HG03558 (cell line): ENCODE measurements at regions not wholly inside any gene's neighbourhood (a gene's known extent, or its start where the extent isn't known, plus 50 kb on each side); places are given as distances from the start of the nearest gene placed in this dataset.
"Not testable (repeated sequence)": the region's sequence is repeated elsewhere in the genome, so short reads cannot be mapped to it uniquely, and the experiment has no call there.

ENCODE experiments used
- ATAC-seq: cut with Tn5 transposase; IDR thresholded peaks from one replicate; pipeline ENCODE4 v1.9.1; 2021; ENCODE audit warnings: moderate number of reproducible peaks; ENCODE audit not compliant: unreplicated experiment; ENCODE audit errors: extremely low read depth

DNA sequence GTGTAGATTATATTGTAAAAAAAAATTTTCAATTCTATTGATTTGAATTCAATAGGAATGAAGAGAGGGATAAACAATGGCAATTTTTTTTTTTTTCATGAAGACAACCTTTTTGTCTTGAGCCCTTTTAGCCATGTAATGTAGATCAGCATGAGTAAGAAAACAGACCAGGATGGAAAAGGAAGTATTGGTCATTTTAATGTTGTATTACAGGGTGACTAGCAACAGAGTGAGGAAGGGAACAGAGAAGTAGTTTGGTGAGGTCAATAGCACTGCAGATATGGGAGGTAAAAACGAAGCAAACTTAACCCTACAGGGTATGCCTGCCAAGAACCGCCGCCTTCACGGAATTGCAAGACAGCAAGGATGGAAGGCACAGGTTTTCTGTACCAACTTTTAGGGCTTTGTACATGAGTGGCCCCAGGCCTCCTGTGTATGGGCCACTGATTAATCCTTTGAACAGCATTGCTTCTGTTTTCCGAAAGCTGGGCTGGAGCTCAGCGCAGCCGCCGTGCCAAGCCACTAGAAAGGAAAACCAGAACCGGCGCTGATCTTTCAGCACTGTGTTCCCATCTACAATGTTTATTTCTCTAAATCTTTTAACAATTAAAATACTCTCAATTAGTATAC is 383.7 kb downstream of the CENPW start:
- no peak for ATAC-seq

DNA sequence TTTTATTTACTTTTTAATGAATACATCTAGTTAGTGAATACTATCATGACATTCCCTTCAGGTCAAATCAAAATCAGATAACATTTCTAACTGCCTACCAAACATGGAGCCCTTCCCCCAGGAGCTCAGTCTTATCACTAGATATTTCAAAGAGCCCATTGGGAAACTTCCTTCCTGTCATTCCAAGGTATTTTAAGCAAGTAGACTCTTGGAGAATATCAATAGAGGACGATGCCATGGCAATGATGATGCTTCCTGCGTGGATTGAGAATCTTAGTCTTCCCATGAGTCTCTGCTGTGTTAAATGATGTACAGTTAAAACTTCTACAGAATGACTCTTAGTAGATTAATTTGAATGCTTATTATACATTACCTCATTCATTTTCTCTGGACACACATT is 384.9 kb downstream of the CENPW start:
- ATAC-seq: no peak

DNA sequence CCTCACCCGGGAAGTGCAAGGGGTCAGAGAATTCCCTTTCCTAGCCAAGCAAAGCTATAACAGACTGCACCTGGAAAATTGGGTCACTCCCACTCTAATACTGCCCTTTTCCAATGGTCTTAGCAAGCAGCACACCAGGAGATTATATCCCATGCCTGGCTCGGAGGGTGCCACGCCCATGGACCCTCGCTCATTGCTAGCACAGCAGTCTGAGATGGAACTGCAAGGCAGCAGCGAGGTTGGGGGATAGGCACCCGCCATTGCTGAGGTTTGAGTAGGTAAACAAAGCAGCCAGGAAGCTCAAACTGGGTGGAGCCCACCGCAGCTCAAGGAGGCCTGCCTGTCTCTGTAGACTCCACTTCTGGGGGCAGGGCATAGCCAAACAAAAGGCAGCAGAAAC is 386.5 kb downstream of the CENPW start:
- not testable (repeated sequence) for ATAC-seq

DNA sequence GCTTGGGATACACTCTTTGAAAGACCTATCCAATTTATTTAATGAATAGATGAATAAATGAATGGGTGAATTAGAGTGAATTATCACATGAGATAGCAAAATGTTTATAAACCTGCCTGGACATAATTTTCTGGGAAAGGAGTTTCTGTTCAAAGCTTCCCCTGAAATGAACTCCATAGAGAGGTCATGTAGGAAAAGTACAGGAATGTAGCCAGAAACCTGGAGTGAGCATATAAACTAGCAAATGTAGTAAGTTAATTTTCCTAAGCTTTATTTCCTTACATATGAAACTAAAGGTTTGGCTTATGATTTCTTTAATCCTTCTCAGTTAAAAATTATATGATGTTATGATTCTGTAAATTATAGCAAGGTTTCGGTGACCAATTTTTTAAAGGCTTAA is 380.3 kb upstream of the RSPO3 start:
- ATAC-seq: no peak

DNA sequence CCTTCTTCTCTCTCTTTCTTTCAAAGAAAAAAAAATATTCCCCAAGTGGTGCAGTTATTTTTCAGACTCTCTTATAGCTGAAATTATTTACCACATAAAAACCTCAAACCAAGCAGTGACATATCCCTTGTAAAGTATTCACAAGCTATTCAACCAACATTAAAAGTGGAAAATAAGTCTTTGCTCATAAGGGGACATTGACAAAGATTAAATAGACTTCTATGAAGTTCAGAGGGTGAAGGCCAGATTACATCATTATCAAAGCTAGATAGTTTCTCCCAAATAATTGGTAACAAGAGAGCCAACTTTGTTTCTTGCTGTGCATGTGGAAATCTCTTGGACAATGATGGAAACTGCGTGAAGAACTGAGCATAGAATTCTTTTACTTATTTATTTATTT is 379.8 kb upstream of the RSPO3 start:
- no peak for ATAC-seq

DNA sequence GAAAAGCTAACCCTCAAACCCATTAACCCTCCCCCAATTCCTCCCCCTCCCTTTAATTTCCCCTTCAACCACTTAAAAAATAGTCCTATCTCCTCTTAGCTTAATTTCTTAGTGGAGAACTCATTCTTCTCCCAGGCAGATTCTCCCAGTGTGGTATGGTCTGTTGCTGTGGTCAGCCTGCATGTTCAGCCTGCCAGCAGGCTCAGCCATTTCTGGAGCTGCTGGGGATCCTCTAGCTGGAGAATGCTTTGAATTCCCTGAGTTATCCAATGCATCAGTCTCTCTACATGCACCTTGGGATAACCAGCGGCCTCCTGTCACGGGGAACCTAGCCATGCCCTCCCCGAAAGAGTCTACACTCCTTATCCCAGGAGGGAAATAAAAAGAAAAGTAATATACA is 375.4 kb upstream of the RSPO3 start:
- no peak for ATAC-seq

DNA sequence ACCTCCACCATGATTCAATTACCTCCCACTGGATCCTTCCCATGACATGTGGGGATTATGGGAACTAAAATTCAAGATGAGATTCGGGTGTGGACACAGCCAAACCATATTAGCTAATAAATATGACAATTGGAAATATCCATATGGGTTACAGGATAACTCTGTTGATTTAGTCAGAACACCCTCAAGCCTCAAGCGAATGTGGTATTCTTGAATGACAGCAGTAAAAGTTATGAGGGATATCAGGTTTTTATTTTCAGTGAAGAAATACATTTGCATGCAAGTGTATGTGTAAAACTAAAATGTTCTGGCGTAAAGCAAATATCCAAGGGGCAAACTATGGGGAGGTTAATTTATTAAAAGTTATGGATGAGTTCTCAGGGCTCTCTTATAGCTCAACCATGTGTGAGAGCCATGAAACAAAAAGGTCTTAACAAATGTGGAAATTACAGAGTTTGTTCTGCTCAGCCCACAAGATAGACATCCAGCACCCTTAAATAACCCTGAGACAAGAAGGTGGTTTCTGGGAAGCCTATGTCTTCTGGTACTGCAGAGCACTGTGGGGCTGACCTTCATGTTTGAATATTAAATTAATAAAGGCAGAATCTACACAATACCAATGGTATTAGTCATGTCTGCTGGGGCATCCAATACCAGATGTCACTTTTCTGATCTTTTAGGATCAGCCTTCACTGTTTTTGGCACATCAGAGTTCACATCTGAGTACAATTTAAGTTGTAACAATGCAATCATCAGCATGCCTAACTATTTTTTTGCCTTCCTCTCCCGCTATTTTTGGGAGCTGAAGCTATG is 370.5 kb upstream of the RSPO3 start:
- no peak for ATAC-seq

DNA sequence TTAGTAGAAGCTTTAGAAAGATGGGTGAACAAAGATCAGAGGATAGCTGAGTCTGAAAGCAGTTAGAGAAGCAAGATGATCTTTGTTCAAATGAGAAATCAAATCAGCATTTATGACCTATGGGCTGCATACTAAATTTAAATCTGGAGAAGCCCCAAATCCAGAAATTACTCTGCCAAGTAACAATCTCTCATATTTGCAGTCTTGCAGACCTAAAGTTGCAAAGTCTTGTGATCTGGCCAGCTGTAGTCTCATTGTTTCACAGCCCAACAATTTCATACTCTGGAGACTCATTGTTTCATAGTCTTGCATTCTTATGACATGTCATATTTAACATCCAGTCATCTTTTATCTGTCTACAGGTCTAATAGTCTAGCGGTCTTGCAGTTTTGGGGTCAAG is 364.9 kb upstream of the RSPO3 start:
- no peak for ATAC-seq

DNA sequence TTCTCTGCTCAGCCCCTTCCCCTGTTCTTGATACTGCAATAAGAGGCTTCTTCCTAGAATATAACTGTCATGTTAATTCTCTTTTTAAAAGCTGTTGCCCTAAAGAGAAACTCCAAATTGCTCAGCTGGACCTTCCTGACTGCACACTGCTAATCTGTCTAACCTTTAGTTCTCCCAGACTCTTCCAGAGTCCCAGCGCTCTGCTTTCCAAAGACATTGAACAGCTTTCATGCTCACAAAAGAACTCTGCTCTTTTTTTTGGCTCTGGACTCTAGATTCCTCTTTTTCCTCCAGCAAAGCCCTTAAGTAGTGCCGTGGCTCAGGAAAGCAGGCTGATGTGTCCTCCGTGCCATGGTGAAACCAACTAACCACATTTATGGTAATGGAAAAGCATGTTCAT is 356.6 kb upstream of the RSPO3 start:
- ATAC-seq: no peak

DNA sequence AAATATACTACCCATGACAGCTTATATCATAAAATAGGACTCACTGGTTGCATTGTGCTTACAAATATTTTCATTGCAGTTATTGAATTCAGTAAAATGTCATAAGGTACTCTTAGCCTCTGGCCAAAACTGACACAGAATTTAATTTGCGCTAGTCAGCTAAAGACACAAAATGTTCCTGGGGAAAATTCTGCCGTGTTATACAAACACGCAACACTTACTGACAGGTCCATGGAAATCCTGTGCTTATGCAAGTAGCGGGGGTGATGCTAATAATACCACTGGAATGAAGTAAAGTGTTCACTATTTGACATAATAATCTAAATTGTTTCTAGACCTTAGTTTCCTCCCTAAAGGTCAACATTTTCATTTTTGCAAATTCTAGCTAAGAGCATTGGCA is 354.4 kb upstream of the RSPO3 start:
- no peak for ATAC-seq

DNA sequence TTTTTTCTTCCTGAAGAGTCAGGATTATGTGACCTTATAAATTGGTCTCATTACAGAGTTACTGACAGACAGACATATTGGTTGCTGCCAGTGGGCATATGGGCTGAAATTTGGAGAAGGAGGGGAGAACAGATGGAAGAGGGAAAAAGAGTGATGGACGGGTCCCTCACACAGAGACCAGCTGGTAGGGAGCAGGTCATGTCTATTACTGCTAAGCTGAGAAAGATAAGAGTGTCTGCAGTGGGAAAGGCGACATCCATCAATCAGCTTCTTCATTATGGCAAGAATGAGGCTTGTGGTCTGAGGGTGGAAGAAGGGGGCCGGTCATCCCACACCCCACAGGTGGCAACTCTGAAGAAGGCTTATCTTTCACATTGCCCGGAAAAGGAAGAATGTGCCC is 353.8 kb upstream of the RSPO3 start:
- no peak for ATAC-seq

DNA sequence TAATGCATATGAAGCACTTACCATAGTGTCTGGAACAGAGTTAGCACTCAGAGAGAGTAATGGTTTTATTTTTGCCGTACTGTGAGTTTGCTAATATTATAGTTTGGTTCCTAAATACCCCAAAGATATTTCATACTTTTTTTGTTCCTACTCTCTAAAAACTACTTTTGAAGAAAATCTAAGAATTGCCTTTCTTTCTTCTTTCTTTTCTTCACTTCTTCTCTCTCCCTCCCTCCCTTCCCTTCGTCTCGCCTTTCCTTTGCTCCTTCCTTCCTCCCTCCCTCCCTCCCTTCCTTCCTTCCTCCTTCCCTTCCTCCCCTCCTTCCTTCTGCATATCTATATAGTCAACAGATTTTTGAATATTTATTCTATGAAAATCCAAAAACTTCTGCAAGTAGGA is 351.7 kb upstream of the RSPO3 start:
- ATAC-seq: no peak

DNA sequence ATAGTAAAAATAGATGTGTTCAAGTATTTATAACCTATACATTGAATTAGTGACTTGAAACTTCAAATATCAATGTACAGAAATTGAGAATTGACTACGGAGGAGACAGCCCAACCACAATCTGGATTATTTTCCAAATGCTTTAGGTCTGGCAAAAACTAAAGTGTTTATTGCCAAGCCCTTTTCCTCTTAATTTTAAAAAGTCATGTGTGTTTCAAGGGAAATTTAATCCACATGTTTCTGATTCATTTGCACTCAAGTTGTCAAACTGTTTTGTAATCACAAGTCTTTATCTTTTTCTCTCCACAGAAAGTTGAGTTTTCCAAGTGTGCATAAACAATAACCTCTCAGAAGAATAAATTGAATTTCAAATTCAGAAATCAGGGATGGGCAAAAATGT is 350.8 kb upstream of the RSPO3 start:
- ATAC-seq: no peak

DNA sequence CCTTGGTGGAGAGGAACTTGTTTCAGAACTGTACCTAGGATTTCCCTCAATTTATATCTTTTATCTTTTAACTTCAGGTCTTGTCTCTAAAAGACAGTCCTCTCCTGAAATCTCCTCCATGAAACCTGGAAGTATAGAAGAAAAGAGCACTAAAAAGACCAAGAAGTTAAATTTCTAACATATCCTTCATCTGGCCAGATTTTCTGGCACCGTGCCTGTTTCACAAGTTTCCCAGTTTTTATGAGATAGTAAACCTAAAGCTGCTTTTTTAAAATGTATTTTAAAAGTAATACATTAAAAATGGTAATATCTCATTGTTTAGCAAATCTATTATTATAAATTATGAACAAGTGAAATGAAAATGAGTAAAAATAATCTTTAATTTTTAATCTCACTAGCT is 348.3 kb upstream of the RSPO3 start:
- ATAC-seq: no peak

DNA sequence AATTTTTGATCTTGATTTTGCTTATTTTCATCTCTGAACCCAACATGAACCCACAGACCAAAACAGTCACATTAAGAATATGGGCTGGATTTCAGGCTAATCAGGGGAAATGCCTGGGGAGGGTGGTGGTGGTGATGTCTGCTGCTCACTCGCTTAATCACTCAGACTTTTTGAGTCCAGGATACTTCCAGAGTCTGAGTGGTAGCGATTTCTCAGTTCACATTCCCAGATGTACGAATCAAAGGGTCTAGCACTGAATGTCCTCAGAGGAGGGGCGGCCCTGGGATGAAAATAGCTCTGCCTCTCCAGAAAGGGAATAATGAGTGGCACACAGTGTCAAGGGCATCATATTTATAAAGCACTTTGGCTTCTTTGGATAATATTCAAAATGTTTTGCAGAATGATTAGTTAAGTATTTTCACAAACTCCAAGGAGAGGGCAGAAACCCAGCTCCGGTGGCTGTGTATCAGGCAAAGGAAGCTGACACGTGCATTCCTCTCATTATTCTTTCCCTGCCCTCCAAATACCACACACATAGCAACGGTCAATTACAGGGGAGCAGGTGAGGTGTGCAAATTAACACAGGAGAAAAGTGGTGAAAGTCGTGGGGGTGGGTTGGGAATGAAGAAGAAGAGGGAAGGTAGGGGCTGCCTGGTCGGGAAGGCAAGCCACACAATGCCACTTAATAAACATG is 345.2 kb upstream of the RSPO3 start:
- ATAC-seq: no peak

DNA sequence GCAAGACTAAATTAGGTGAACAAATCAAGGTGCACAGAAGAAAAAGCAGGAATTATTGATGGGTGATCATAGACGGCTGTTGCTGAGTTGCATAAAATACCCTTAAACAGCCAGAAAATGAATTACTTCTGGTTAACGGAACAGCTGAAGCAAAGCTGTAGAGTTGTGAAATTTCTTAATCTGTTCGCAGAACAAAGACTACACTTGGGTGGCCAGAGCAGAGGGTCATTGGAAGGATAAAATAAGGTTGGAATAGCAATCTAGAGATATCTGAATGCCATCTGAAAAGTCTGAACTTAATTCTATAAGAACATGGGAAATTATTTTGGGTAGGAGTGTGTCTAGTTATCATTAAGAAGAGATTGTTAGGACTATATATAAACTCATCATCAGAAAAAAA is 339.1 kb upstream of the RSPO3 start:
- no peak for ATAC-seq

DNA sequence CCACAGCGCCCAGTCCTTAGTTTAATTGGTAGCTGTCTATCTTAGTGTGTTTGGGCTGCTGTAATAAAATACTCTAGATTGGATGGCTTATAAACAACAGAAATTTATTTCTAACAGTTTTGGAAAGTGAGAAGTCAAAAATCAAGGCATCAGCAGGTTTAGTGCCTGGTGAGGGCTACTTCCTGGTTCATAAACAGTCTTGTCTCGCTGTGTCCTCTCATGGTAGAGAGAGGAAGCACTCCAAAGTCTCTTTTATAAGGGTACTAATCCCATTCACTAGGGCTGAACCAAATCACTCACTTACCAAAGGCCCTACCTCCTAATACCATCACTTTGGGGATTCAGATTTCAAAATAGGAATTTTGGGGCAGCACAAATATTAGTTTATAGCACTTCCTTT is 336.9 kb upstream of the RSPO3 start:
- ATAC-seq: no peak

DNA sequence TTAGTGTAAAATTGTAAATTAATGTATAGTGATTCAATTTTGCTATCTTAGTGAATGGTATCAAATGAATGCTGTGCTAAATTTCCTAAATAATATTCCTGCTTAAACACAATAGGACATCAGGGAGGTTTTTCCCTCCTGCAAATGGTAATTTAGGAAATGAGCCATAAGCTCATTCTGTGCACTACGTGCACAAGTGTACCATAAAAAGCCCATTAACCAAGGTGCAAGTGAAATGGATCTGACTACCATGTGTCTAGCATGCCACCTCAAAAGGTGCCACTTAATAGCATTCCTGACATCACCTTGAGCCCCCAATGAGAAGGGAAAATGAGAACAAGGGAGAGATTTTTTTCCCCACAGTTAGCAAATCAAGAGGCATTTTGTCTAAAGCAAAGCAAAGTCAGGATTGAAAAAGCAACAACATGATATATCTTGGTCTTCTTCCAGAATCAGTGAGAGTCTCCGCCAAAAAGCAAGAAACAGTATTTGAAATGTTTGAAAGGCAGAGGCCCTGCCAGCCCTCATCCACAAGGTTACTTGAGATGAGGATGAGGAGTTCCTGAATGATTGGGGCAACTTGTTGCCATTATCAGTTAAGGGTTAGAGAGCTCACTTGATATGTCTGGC is 334.2 kb upstream of the RSPO3 start:
- no peak for ATAC-seq

DNA sequence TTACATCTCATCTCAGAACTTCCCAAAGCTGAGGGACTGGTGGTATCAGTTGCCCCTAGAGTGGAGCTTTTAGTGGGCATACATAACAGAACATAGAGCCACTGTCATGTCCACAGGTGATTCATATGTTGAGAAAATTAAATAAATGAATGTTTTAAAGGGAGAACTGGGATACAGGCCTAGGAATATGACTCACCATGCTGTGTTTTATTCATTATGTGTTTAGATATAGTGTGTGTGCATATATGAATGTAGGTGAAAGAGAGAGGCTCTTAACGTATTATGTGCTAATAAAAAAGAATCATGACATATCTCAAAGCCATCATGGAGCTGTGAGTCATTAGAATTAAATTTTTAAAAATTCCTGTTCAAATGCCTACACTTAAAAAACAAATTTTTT is 332.2 kb upstream of the RSPO3 start:
- no peak for ATAC-seq

DNA sequence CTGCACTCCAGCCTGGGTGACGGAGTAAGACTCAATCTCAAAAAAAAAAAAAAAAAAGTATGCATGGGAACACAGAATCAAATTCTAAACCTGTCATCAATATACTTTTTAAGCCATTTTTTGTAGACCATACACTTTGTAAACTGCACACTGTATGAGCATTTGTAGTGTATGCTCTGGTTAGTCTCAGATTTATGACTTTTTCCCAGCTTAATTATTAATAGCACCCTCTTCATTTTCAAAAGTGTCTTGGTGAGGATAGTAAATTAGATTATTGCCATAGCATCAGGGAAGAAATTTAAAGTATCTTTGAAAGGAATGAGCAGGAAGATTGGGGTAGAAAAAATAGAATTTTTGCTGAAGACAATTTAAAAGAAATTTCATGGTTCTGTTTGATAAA is 330.8 kb upstream of the RSPO3 start:
- ATAC-seq: no peak

DNA sequence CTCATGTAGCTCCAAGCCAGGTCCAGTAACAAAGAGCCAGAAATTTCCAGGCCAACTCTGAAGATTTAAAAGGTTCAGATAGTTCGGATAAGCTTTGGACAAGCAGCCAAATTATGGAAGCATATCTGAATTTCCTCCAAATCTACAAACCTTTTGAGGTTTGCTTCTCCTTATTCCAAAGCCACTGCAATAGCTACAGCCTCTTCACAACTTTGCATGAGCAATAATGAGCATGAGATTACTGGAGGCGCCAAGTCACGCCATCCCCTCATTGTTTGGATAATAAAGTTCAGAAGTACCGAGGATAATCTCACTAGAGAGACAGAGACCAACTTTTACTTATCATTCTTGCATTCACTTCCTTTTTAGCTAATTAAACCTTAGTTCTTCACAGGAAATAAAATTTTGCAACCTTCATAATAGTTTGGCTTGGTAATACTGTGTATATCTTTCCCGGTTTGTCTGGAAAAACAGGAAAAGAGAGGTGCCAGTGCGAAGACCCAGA is 329.6 kb upstream of the RSPO3 start:
- ATAC-seq: no peak
